Astrocyte (in vitro differentiated cells and primary cell): ENCODE measurements at regions not wholly inside any gene's neighbourhood (a gene's known extent, or its start where the extent isn't known, plus 50 kb on each side); places are given as distances from the start of the nearest gene placed in this dataset.

ENCODE experiments used
- DNase-seq: peaks from one replicate; pipeline ENCODE4 v3.0.0-alpha.2; 2010; ENCODE audit warnings: low read depth
- FAIRE-seq: peaks from 2 replicates; lab custom pipeline; 2011; peaks lifted over from hg19 to GRCh38; lab: Jason Lieb, UNC
- H2AFZ ChIP-seq: 2 replicates; pipeline ENCODE4 v1.6.0; 2012; ENCODE audit warnings: low read depth, low read length, inconsistent platforms
- H3K27ac ChIP-seq: 2 replicates; pipeline ENCODE4 v1.5.1; 2011; ENCODE audit warnings: low read depth, low read length, inconsistent platforms
- H3K27me3 ChIP-seq: 2 replicates; pipeline ENCODE4 v1.6.0; 2011; ENCODE audit warnings: low read length, inconsistent platforms; ENCODE audit not compliant: insufficient read depth
- H3K36me3 ChIP-seq: 2 replicates; pipeline ENCODE4 v1.5.1; 2011; ENCODE audit warnings: low read length, inconsistent platforms; ENCODE audit not compliant: insufficient read depth
- H3K4me1 ChIP-seq: 2 replicates; pipeline ENCODE4 v1.5.1; 2011; ENCODE audit warnings: low read length, inconsistent platforms; ENCODE audit not compliant: insufficient read depth
- H3K4me2 ChIP-seq: 2 replicates; pipeline ENCODE4 v1.6.0; 2012; ENCODE audit warnings: low read length, inconsistent platforms
- H3K4me3 ChIP-seq: 2 replicates; pipeline ENCODE4 v1.5.1; 2011; ENCODE audit warnings: low read depth, mild to moderate bottlenecking, low read length, inconsistent platforms; ENCODE audit not compliant: insufficient read depth
- H3K79me2 ChIP-seq: 2 replicates; pipeline ENCODE4 v1.6.0; 2012; ENCODE audit warnings: mild to moderate bottlenecking, low read length, inconsistent platforms; ENCODE audit not compliant: insufficient read depth
- H3K9ac ChIP-seq: 2 replicates; pipeline ENCODE4 v1.6.0; 2012; ENCODE audit warnings: mild to moderate bottlenecking, low read length, inconsistent platforms
- H3K9me3 ChIP-seq: 2 replicates; pipeline ENCODE4 v1.5.1; 2012; ENCODE audit warnings: low read depth, mild to moderate bottlenecking, low read length, inconsistent platforms; ENCODE audit not compliant: insufficient read depth
- H4K20me1 ChIP-seq: 2 replicates; pipeline ENCODE4 v1.6.0; 2012; ENCODE audit warnings: low read length, inconsistent platforms; ENCODE audit not compliant: insufficient read depth
- H3K27ac Mint-ChIP-seq: one replicate; pipeline ENCODE4 v1.8.0; 2021; ENCODE audit warnings: mild to moderate bottlenecking, mixed read lengths; ENCODE audit not compliant: unreplicated experiment
- H3K27me3 Mint-ChIP-seq: one replicate; pipeline ENCODE4 v1.8.0; 2021; ENCODE audit warnings: low read depth, mixed read lengths; ENCODE audit not compliant: unreplicated experiment
- H3K36me3 Mint-ChIP-seq: one replicate; pipeline ENCODE4 v1.8.0; 2021; ENCODE audit warnings: low read depth, mixed read lengths; ENCODE audit not compliant: unreplicated experiment
- H3K4me1 Mint-ChIP-seq: one replicate; pipeline ENCODE4 v1.8.0; 2021; ENCODE audit warnings: low read depth, mixed read lengths; ENCODE audit not compliant: unreplicated experiment
- H3K4me3 Mint-ChIP-seq: one replicate; pipeline ENCODE4 v1.8.0; 2021; ENCODE audit warnings: mild to moderate bottlenecking, moderate library complexity, mixed read lengths; ENCODE audit not compliant: unreplicated experiment
- H3K9me3 Mint-ChIP-seq: one replicate; pipeline ENCODE4 v1.8.0; 2021; ENCODE audit warnings: mild to moderate bottlenecking, mixed read lengths; ENCODE audit not compliant: unreplicated experiment
- CTCF ChIP-seq: IDR thresholded peaks from 2 replicates; pipeline ENCODE4 v1.5.1; 2011; ENCODE audit warnings: low read depth, mild to moderate bottlenecking, inconsistent platforms, low read length, moderate library complexity; ENCODE audit not compliant: insufficient read depth
- EZH2 ChIP-seq: IDR thresholded peaks from 2 replicates; pipeline ENCODE4 v1.6.1; 2012; ENCODE audit warnings: mild to moderate bottlenecking, low read length, inconsistent platforms; ENCODE audit not compliant: insufficient read depth

GRCh38 chr14:84068288-84068687, 1461.7 kb upstream of the FLRT2 start:
- FAIRE-seq: no peak
- H3K4me3 Mint-ChIP-seq: no peak overlapping the region

GRCh38 chr14:84071061-84071460, 1458.9 kb upstream of the FLRT2 start:
- Histone ChIP-seq H3K4me3 (no peak overlapping the region), H3K27me3 (no peaks in the 10 kb centered on the region), H3K79me2 (no peaks in the 10 kb centered on the region), H3K27ac (no peak overlapping the region), H2AFZ (no peak overlapping the region), H3K4me1 (no peaks in the 10 kb centered on the region), H3K9ac (no peak overlapping the region), H3K36me3 (no peaks in the 10 kb centered on the region), H4K20me1 (no peaks in the 10 kb centered on the region), H3K9me3 (no peaks in the 10 kb centered on the region), H3K4me2 (no peak overlapping the region)
- H3K36me3 Mint-ChIP-seq: no peaks in the 10 kb centered on the region
- H3K4me1 Mint-ChIP-seq: no peaks in the 10 kb centered on the region
- H3K9me3 Mint-ChIP-seq: no peaks in the 10 kb centered on the region
- TF ChIP-seq EZH2 (no peak), CTCF (no peak)
- FAIRE-seq: no peak
- no peak overlapping the region for H3K27ac Mint-ChIP-seq
- DNase-seq: no peak
- H3K27me3 Mint-ChIP-seq: no peaks in the 10 kb centered on the region
- H3K4me3 Mint-ChIP-seq: no peak overlapping the region

More at GRCh38 chr14:84068288-84068687, 1461.7 kb upstream of the FLRT2 start:
- Histone ChIP-seq H3K27me3 (no peaks in the 10 kb centered on the region), H3K79me2 (no peaks in the 10 kb centered on the region), H3K4me2 (no peak overlapping the region), H3K36me3 (no peaks in the 10 kb centered on the region), H3K9ac (no peak overlapping the region), H3K27ac (no peak overlapping the region), H3K9me3 (no peaks in the 10 kb centered on the region), H3K4me3 (no peak overlapping the region), H3K4me1 (no peaks in the 10 kb centered on the region), H2AFZ (no peak overlapping the region), H4K20me1 (no peaks in the 10 kb centered on the region)
- H3K27ac Mint-ChIP-seq: no peak overlapping the region
- no peak for DNase-seq
- H3K9me3 Mint-ChIP-seq: no peaks in the 10 kb centered on the region
- no peaks in the 10 kb centered on the region for H3K27me3 Mint-ChIP-seq
- no peaks in the 10 kb centered on the region for H3K36me3 Mint-ChIP-seq
- TF ChIP-seq CTCF (no peak), EZH2 (no peak)
- no peaks in the 10 kb centered on the region for H3K4me1 Mint-ChIP-seq

- Histone ChIP-seq H2AFZ (no peak overlapping the region), H3K36me3 (no peaks in the 10 kb centered on the region), H3K9ac (no peak overlapping the region), H3K4me2 (no peak overlapping the region), H3K4me3 (no peak overlapping the region), H3K79me2 (no peaks in the 10 kb centered on the region), H3K27me3 (no peaks in the 10 kb centered on the region), H3K4me1 (no peaks in the 10 kb centered on the region), H3K27ac (no peak overlapping the region), H3K9me3 (no peaks in the 10 kb centered on the region), H4K20me1 (no peaks in the 10 kb centered on the region)
- DNase-seq: no peak
- FAIRE-seq: no peak
- Mint-ChIP-seq H3K4me3 (no peak overlapping the region), H3K27me3 (no peaks in the 10 kb centered on the region), H3K27ac (no peak overlapping the region), H3K36me3 (no peaks in the 10 kb centered on the region), H3K9me3 (no peaks in the 10 kb centered on the region), H3K4me1 (no peaks in the 10 kb centered on the region)
- no peak for TF ChIP-seq EZH2
- no peak for TF ChIP-seq CTCF
Measured at GRCh38 chr14:84074626-84075025, 1455.3 kb upstream of the FLRT2 start.
